Aorta (tissue), 5 donors: ENCODE measurements at regions not wholly inside any gene's neighbourhood (a gene's known extent, or its start where the extent isn't known, plus 50 kb on each side); places are given as distances from the start of the nearest gene placed in this dataset.
"Not testable (repeated sequence)": the region's sequence is repeated elsewhere in the genome, so short reads cannot be mapped to it uniquely, and the experiment has no call there.

Experiments used
- ATAC-seq: fragments of 200-7000 bp; cut with Tn5 transposase; one replicate; pipeline ENCODE4 v1.9.1; 2022; ENCODE audit warnings: moderate library complexity; ENCODE audit not compliant: low FRiP score
- DNase-seq, 2 donors: peaks; one replicate each; pipeline ENCODE4 v3.0.0-alpha.2; 2020
- H3K27ac ChIP-seq, 2 donors: one replicate each; pipeline ENCODE4 v1.5.1; 2013; ENCODE audit warnings: low read length in 2 of 2, mild to moderate bottlenecking in 2 of 2, moderate library complexity in 2 of 2, control low read depth in 1 of 2, inconsistent platforms in 1 of 2, low read depth in 1 of 2
- H3K27me3 ChIP-seq, 2 donors: one replicate each; pipeline ENCODE4 v1.6.1; 2013; ENCODE audit warnings: control low read depth in 1 of 2, low read length in 1 of 2, mild to moderate bottlenecking in 1 of 2, moderate library complexity in 1 of 2; ENCODE audit not compliant: insufficient read depth in 2 of 2, control insufficient read depth in 1 of 2
- H3K36me3 ChIP-seq, 2 donors: one replicate each; pipeline ENCODE4 v1.6.1; 2013; ENCODE audit warnings: control low read depth in 1 of 2, low read length in 1 of 2, mild to moderate bottlenecking in 1 of 2; ENCODE audit not compliant: insufficient read depth in 2 of 2, control insufficient read depth in 1 of 2
- H3K4me1 ChIP-seq, 2 donors: one replicate each; pipeline ENCODE4 v1.6.1; 2013; ENCODE audit warnings: low read length in 2 of 2, control low read depth in 1 of 2, mild to moderate bottlenecking in 1 of 2, moderate library complexity in 1 of 2; ENCODE audit not compliant: insufficient read depth in 2 of 2, control insufficient read depth in 1 of 2
- H3K4me3 ChIP-seq, 2 donors: one replicate each; pipeline ENCODE4 v1.5.1; 2013; ENCODE audit warnings: low read length in 2 of 2, control low read depth in 1 of 2, mild to moderate bottlenecking in 1 of 2
- H3K9me3 ChIP-seq: one replicate; pipeline ENCODE4 v1.6.1; 2013; ENCODE audit warnings: mild to moderate bottlenecking, low read length; ENCODE audit not compliant: control insufficient read depth
- whole genome bisulfite sequencing, 2 donors: extraction: QIAGEN DNeasy Blood & Tissue Kit; methylation state at CpG; one replicate each; pipeline ENCODE4 v1.1.7; 2013; 5-methylcytosine and 5-hydroxymethylcytosine counted together
- intact Hi-C, 2 donors: fragments of 100-400 bp; cut with DNase I; formaldehyde crosslinking; loops; one replicate each; pipeline versions ENCODE4 v1.14.2 to v1.15.0; 2022
- donor health status: healthy with polysubstance abuse.
- donor health status: Bipolar disorder and iron deficiency.
- donor health status: DM: no; HTN: no; CAD: no.
- donor health status: DM: no; HTN: no; CAD: no.
- donor health status: DM: yes; HTN: yes; CAD: no.

DNA sequence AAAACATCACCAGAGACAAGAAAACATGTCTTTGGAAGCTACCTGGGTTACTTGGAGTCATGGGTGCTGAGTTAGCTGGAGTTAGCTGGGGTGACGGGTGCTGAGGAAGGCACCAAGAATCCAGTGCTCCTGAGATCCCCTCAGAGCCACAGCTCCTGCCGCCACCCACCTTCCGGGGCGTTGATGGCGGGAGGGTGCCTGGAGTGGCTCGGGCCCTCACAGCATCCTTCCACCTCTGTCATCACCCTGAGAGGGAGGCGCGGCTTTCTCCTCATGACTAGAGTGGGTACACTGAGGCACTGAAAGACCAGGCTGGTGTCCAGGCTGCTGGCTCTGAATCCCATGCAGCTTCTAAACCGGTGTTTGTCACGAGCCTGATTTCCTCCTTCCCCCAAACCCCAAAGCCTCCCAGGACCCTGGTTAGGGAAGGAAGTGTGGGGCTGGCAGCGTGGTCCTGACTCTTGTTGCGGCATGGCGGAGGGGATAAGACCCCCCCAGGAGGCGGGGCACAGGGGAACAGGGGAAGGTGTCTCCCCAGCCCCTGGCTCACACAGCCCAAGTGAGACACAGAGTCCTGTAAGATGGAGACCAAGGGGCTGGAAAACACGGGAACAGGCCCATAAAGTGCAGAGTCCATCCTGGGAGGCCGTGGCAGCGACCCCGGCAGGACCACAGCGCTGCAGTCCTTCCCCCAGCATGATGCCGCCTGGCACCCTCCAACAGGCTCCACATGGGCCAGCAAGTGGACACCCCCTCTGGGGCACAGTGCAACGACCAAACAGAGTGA is 107.2 kb upstream of the ZNF469 start:
- DNase-seq (peak in 1 of 2 donors; percentile 67), ATAC-seq (peak; percentile 50)
- H3K4me3 ChIP-seq, intact Hi-C loops, H3K27me3 ChIP-seq, H3K4me1 ChIP-seq, H3K9me3 ChIP-seq, H3K27ac ChIP-seq, H3K36me3 ChIP-seq: not testable (repeated sequence)
- 91 to 92% methylated on average over 13 to 21 of the region's 21 CpGs for WGBS, 2 donors

DNA sequence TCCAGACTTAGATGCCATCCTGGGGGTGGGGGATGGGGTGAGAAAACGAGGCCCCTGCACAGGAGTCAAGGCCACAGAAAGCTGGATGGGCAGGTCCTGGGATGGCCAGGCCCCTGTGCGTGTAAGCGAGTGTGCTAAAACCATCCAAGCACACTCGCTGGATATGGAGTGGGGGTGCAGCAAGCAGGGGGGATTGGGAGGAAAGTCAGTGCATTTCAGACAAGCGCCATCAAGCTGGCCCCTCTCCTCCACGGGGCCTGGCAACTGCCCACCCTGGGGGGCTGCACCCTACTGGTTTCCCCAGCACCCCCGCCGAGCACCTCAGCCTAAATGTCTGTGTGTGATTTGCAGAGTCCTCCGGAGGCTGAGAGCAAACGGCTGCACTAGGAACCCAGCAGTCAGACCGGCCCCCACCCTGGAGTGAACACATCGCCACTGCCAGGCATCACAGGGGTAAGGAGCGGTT is 106.6 kb upstream of the ZNF469 start:
- H3K27ac ChIP-seq, intact Hi-C loops, H3K36me3 ChIP-seq, H3K4me3 ChIP-seq, H3K27me3 ChIP-seq, ATAC-seq, H3K9me3 ChIP-seq, H3K4me1 ChIP-seq: not testable (repeated sequence)
- DNase-seq: peak in 1 of 2 donors; percentile 34
- 78% methylated on average over 13 of the region's 13 CpGs for WGBS, 2 donors

DNA sequence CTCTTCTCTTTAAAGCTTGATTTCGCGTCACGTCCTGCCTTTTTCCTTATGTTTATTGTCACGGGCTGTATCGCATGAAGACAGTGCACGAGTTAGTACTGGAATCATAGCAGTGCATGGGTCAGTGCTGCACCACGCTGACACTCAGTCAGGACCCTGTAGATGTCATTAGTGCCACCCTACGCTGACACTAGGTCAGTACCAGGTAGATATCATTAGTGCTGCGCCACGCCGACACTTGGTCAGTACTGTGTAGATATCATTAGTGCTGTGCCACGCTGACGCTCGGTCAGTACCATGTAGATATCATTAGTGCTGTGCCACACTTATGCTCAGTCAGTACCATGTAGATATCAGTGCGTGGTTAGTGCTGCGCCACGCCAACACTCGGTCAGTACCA is 106.2 kb upstream of the ZNF469 start:
- no peak overlapping the region for H3K4me3 ChIP-seq
- DNase-seq (peak in 1 of 2 donors; percentile 42), ATAC-seq (no peak)
- H3K27me3 ChIP-seq: no peaks in the 10 kb centered on the region
- 88 to 95% methylated on average over 18 of the region's 18 CpGs for WGBS, 2 donors
- no peaks in the 10 kb centered on the region for H3K4me1 ChIP-seq
- intact Hi-C loops: no loop called here
- no peaks in the 10 kb centered on the region for H3K36me3 ChIP-seq
- H3K27ac ChIP-seq: no peak overlapping the region
- H3K9me3 ChIP-seq: no peaks in the 10 kb centered on the region

DNA sequence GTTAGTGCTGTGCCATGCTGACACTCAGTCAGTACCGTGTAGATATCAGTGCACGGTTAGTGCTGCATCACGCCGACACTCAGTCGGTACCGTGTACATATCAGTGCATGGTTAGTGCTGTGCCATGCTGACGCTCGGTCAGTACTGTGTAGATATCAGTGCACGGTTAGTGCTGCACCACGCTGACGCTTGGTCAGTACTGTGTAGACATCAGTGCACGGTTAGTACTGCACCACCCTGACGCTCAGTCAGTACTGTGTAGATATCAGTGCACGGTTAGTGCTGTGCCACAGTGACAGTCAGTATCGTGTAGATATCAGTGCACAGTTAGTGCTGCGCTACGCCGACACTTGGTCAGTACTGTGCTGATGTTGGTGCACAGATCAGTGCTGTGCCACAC is 102.8 kb upstream of the ZNF469 start:
- Histone ChIP-seq H3K36me3 (no peaks in the 10 kb centered on the region), H3K27ac (no peak overlapping the region), H3K9me3 (no peaks in the 10 kb centered on the region), H3K27me3 (no peaks in the 10 kb centered on the region), H3K4me1 (no peaks in the 10 kb centered on the region), H3K4me3 (no peak overlapping the region)
- peak in 1 of 2 donors; percentile 43 for DNase-seq
- 93 to 95% methylated on average over 18 of the region's 18 CpGs for WGBS, 2 donors
- no peak for ATAC-seq
- intact Hi-C loops: no loop called here

DNA sequence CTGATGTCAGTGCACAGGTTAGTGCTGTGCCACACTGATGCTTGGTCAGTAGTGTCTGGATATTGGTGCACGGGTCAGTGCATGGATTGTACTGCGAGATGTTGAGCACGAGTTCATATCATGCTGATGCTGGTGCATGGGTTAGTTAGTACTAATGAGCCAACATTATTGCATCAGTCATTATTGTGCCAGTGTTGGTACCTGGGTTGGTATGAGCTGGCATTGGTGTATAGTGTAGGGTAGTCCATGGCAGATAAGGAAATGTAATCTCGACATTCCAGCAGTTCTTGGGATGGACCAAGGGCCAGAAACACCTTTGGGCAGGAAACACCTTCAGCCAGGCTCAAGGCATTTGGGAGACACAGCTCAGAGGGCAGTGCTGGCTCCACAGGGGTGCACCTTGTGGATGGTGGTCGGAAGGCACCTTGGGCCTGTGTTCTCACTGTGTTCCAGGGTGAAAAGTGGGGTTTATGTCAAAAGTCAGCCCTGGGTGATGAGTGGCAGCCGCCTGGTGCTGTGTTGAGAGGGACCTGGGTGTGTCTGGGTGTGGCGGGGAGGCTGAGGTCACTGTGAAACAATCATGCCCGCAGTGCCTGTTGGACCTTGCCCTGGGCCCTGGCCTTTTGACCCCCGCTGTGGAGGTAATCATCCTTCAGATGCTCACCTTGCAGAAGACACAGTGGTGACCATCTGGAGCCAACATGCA is 100.7 kb upstream of the ZNF469 start:
- Histone ChIP-seq H3K36me3 (no peaks in the 10 kb centered on the region), H3K27ac (no peak overlapping the region), H3K27me3 (no peaks in the 10 kb centered on the region), H3K4me3 (no peak overlapping the region), H3K4me1 (no peaks in the 10 kb centered on the region), H3K9me3 (peaks cover under 1% of the 10 kb centered on the region)
- 85 to 88% methylated on average over 9 of the region's 9 CpGs for WGBS, 2 donors
- DNase-seq (no peak), ATAC-seq (no peak)
- intact Hi-C loops: no loop called here

DNA sequence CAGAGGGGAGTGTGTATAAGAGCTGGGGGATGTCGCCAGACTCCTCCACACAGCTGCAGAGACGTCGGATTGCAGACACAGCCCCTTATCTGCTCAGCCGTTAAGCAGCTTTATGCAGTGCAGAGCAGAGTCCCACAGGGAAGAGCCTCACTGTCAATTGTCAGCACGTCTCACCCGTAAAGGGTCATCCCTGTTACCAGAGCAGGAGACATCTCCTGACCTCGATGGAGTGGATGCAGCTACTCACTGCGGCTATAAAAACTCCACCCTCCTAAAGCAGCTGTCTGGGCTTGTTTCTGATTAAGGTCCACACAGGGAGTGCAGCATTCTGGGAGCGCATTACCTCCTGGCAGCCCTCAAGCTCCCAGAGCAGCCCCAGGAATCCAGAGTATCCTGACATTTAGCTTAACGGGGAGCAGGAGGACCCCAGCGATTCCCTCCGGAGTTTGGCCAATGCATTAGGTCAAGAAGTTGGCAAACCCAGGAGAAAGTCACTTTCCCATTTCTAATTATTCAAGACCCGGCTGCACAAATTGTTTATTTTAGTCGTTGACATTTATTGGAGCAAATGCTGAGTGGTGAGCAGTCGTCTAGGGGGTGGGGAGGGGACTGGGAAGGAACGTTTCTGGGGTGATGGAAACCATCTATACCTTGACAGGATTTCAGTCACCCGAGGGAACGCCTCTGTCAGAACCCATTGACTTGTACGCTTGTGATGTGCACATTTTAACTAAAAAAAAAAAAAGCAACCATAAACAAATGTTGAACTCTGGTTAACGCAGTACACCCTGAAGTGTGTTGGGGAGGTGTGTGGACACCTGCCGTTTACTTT is 100.0 kb upstream of the ZNF469 start:
- Histone ChIP-seq H3K4me3 (no peak overlapping the region), H3K4me1 (no peaks in the 10 kb centered on the region), H3K36me3 (no peaks in the 10 kb centered on the region), H3K9me3 (peaks cover 3% of the 10 kb centered on the region), H3K27me3 (no peaks in the 10 kb centered on the region), H3K27ac (no peak overlapping the region)
- DNase-seq (no peak), ATAC-seq (peak; percentile 33)
- 61 to 64% methylated on average over 21 of the region's 21 CpGs for WGBS, 2 donors
- intact Hi-C loops: no loop called here

DNA sequence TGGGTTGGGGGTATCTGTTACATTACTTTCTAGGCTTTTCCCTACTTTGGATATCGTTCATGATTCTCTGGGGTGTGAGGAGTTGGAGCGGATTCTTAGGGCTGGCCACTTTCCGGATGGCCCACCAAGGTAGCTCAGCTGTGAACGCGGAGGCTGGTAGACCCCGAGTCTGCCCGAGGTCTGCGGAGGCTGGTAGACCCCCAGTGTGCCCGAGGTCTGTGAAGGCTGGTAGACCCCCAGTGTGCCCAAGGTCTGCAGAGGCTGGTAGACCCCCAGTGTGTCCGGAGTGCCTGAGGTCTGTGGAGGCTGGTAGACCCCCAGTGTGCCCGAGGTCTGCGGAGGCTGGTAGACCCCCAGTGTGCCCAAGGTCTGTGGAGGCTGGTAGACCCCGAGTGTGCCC is 99.2 kb upstream of the ZNF469 start:
- 85 to 92% methylated on average over 12 to 13 of the region's 13 CpGs for WGBS, 2 donors
- intact Hi-C loops: no loop called here
- Histone ChIP-seq H3K27me3 (no peaks in the 10 kb centered on the region), H3K4me3 (no peak overlapping the region), H3K36me3 (no peaks in the 10 kb centered on the region), H3K4me1 (no peaks in the 10 kb centered on the region), H3K9me3 (peaks cover 3% of the 10 kb centered on the region), H3K27ac (no peak overlapping the region)
- DNase-seq (no peak), ATAC-seq (no peak)

DNA sequence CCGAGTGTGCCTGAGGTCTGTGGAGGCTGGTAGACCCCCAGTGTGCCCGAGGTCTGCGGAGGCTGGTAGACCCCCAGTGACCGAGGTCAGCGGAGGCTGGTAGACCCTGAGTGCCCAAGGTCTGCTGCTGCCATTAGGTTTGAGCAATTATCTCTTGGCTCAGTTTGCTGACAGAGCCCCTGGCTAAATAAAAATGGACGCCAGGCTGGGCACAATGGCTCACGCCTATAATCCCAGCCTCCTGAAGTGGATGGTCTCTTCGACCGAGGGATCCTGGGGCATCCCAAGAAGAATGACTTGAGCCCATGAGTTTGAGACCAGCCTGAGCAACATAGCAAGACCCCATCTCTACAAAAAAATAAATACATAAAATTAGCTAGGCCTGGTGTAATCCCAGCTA is 98.7 kb upstream of the ZNF469 start:
- ATAC-seq: no peak

More for the DNA sequence above, 98.7 kb upstream of the ZNF469 start:
- no peaks in the 10 kb centered on the region for H3K4me1 ChIP-seq
- no peaks in the 10 kb centered on the region for H3K27me3 ChIP-seq
- H3K27ac ChIP-seq: no peak overlapping the region
- intact Hi-C loops: no loop called here
- 85 to 93% methylated on average over 9 of the region's 9 CpGs for WGBS, 2 donors
- no peak overlapping the region for H3K4me3 ChIP-seq
- H3K36me3 ChIP-seq: no peaks in the 10 kb centered on the region
- peak in 1 of 2 donors; percentile 30 for DNase-seq
- peaks cover 5% of the 10 kb centered on the region for H3K9me3 ChIP-seq
